NCI-H2029 (cell line): ENCODE measurements at regions not wholly inside any gene's neighbourhood (a gene's known extent, or its start where the extent isn't known, plus 50 kb on each side); places are given as distances from the start of the nearest gene placed in this dataset.

Experiments
- DNase-seq: peaks from one replicate; lab custom pipeline; 2025; lab: John Stamatoyannopoulos, UW

GRCh38 chr6:54010340-54011276 is 100.6 kb upstream of the MLIP start:
- DNase-seq, result no peak

DNA sequence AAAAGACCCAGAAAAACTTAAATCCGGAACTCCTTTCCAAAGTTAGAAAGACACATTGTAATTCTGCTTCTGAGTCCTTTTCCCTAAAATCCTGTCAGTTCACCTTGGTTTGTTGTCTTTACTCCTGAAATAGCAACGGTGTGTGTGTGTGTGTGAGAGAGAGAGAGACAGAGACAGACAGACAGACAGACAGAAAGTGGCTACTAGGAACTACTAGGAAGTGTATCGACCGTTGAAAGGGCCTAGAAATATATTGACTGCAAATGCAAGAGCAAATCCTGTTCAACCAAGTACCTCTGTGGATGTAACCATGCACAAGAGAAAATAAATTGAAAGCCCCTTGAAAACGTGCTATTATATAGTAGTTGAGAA is 100.0 kb upstream of the MLIP start:
- DNase-seq, result no peak

- no peak for DNase-seq
These were observed 97.3 kb upstream of the MLIP start for GRCh38 chr6:54013966-54014365.

- DNase-seq, result no peak
These were observed 96.8 kb upstream of the MLIP start for GRCh38 chr6:54014440-54014839.

GRCh38 chr6:54017877-54018276 is 93.4 kb upstream of the MLIP start:
- no peak for DNase-seq

GRCh38 chr6:54018722-54019121 is 92.5 kb upstream of the MLIP start:
- DNase-seq, result no peak

DNA sequence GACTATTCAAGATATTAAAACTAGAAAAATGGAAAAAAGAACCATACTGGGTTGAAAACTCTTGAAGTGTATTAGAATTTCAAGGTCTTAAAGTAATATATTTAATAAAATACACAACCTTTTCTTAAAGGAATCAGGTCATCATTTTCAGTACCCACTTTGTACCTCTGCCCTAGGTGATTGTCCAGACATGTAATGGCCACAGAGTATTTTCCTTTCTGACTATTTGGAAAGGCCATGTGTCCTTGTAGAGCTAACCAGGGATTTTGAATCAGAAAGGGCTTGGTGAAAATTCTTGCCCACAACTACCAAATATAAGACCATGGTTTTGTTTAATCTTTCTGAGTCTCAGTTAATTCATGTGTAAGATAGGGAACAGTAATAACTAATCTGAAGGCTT is 91.4 kb upstream of the MLIP start:
- DNase-seq, result no peak

GRCh38 chr6:54020334-54020733 is 90.9 kb upstream of the MLIP start:
- no peak for DNase-seq

GRCh38 chr6:54026652-54027400 is 84.4 kb upstream of the MLIP start:
- DNase-seq, result no peak

- DNase-seq, result no peak
These were observed 83.1 kb upstream of the MLIP start for GRCh38 chr6:54028170-54028569.

DNA sequence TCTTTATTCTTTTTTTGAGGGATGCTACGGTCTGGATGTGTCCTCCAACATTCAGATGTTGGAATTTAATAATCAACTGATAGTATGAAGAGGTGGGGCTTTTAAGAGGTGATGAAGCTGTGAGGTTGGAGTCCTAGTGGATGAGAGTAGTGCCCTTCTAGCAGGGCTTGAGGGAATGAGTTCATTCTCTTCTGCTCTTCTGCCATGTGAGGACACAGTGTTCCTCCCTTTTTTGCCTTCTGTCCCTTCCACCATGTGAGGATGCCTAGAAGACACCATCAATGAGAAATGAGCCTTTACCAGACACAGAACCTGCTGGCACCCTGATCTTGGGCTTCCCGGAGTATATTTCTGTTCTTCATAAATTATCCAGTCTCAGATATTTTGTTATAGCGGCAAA is 82.1 kb upstream of the MLIP start:
- no peak for DNase-seq

DNA sequence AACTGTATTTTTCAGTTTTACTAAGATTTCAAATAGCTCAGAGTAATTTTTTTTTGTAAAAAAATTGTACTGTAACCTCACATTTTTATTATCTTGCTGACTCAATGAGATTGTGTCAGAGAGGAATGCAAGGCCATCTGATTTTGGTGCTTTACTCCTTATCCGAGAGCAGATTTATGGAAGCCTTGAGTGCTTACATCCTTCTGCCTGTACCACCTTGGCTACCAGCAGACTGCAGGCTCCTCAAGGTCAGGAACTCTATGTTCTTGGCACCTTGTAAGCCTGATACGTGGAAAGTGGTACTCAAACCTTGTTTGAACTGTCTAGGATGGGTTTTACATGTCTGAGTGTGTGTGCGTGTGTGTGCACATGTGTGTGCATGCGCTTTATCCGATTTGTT is 80.1 kb upstream of the MLIP start:
- no peak for DNase-seq

- DNase-seq, result no peak
These were observed 73.9 kb upstream of the MLIP start for GRCh38 chr6:54037277-54037779.

DNA sequence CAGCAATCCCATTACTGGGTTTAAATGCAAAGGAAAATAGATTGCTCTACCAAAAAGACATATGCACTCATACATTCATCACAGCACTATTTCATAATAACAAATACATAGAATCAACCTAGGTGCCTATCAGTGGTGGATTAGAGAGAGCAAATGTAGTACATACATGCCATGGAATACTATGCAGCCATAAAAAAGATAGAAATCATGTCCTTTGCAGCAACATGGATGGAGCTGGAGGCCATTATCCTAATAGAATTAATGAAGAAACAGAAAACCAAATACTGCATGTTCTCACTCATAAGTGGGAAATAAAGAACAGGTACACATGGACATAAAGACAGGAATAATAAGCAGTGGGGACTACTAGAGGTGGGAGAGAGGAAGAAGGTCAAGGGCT is 70.7 kb upstream of the MLIP start:
- DNase-seq, result no peak

GRCh38 chr6:54041239-54041638 is 70.0 kb upstream of the MLIP start:
- DNase-seq, result no peak

GRCh38 chr6:54043360-54043759 is 67.9 kb upstream of the MLIP start:
- DNase-seq, result no peak

DNA sequence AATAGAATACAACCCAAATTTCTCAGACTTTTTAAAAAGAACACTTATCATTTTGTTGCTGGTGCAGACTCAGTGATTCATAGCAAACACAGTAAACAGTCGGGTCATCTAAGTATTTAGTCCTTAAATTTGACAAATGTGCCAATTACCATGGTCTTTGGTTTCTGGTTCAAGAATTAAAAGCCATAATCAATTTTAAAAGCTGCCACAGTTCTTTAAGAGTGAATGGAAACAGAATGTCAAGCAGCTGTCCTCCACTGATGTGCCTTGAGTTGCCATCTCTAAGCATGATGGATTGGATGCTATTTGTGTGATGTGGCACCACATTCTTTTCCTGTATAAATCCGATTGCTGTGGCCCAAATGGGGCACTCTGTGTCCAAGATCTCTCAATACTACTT is 67.2 kb upstream of the MLIP start:
- DNase-seq, result no peak

- no peak for DNase-seq
These were observed 62.5 kb upstream of the MLIP start for GRCh38 chr6:54048782-54049181.

- DNase-seq, result no peak
These were observed 60.5 kb upstream of the MLIP start for GRCh38 chr6:54050750-54051149.

DNA sequence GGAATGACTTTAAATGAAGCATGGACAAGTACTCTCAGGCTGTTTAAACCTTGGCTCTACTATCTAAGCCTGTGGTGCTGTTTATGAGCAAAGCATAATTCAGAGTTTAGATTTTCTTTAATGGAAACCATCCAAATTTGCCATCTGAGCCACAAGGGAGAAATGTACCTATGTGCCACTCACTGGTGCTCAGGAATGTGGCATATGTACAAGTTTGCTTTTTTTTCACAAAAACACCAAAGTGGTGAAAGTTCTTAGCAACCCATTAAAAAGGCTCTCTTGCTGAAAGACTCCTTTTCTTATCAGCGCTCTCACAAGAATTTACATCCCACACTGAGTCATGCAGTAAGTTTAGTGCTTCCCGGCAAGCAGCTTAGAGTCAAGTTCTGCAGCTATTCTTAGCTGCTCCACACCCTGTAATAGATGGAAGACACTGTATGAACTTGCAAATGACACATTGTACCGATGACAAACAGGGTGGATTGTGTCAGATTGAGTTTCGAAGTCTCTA is 57.3 kb upstream of the MLIP start:
- DNase-seq, result no peak

GRCh38 chr6:54056105-54056504 is 55.1 kb upstream of the MLIP start:
- DNase-seq, result no peak

GRCh38 chr6:54057058-54057457 is 54.2 kb upstream of the MLIP start:
- no peak for DNase-seq

DNA sequence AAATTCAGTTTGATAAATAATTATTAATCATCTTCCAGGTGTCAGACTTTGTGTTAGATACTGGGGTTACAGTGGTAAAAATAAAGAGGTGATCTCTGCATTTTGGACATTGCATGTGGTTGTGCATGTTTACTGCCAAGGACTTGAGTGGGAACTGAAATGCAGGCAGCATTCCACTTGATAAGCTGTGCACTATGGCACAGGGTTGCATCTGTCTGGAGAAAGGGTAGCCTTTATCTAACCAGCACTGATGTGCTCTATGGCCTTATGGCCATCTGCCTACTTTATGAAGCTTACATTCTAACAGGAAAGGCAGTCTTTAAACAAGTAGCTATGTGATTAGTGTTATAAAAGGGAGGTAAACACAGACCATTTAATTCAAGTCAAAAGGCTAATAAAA is 53.0 kb upstream of the MLIP start:
- DNase-seq, result no peak
